GM12878 (cell line): ENCODE measurements at regions not wholly inside any gene's neighbourhood (a gene's known extent, or its start where the extent isn't known, plus 50 kb on each side); places are given as distances from the start of the nearest gene placed in this dataset.
A peak's percentile ranks its signal among the peaks of the same experiment; 100 is the strongest.

Experiments used
- ATAC-seq: fragments of 200-7000 bp; cut with Tn5 transposase; 3 replicates; pipeline ENCODE4 v1.9.1; 2020; ENCODE audit warnings: mild to moderate bottlenecking, moderate library complexity
- BruUV-seq: library from RNA; stranded (reverse); fragments of 400-500 nt; replicated peaks from 2 replicates; lab custom pipeline; 2021; lab: Mats Ljungman, UMichigan
- CTCF ChIA-PET: fragments of 300-600 bp; sonication (Branson Sonifier 250); formaldehyde crosslinking; extraction: SDS; loops from one replicate; lab custom pipeline; 2021; ENCODE audit warnings: inconsistent platforms; lab: Yijun Ruan, JAX
- POLR2A ChIA-PET: fragments of 350-600 bp; formaldehyde crosslinking; extraction: SDS; loops from one replicate; lab custom pipeline; 2021; ENCODE audit warnings: inconsistent platforms; lab: Charles Lee
- RAD21 ChIA-PET: fragments of 300-600 bp; sonication (Branson Sonifier 250); formaldehyde crosslinking; loops from one replicate; lab custom pipeline; 2023; ENCODE audit warnings: antibody characterized with exemption; ENCODE audit not compliant: unreplicated experiment; lab: Charles Lee
- SMC1A ChIA-PET: fragments of 300-600 bp; sonication (Branson Sonifier 250); formaldehyde crosslinking; loops from one replicate; lab custom pipeline; 2023; ENCODE audit not compliant: unreplicated experiment, uncharacterized antibody; lab: Charles Lee
- DNase-seq: peaks from one replicate; pipeline ENCODE4 v3.0.0-alpha.2; 2011; ENCODE audit warnings: low read depth, low spot score
- FAIRE-seq: peaks from 3 replicates; lab custom pipeline; 2011; peaks lifted over from hg19 to GRCh38; lab: Jason Lieb, UNC
- H2AFZ ChIP-seq: 2 replicates; pipeline ENCODE4 v1.6.0; 2011; ENCODE audit warnings: low read depth, low read length, control low read depth; ENCODE audit not compliant: control insufficient read depth
- H3K27ac ChIP-seq: 2 replicates; pipeline ENCODE4 v1.5.1; 2011; ENCODE audit warnings: control low read depth; ENCODE audit not compliant: control insufficient read depth, insufficient read depth
- H3K27me3 ChIP-seq, 2 experiments: replicated peaks in 1 of 2; 2 replicates each; pipeline versions ENCODE4 v1.6.0 to v1.6.1; 2011; ENCODE audit warnings: low read length in 1 of 2; ENCODE audit not compliant: control insufficient read depth in 2 of 2, insufficient read depth in 2 of 2
- H3K36me3 ChIP-seq, 2 experiments: 2 replicates each; pipeline ENCODE4 v1.5.1; 2011; ENCODE audit warnings: low read length in 1 of 2; ENCODE audit not compliant: control insufficient read depth in 2 of 2, insufficient read depth in 2 of 2
- H3K4me1 ChIP-seq: 2 replicates; pipeline ENCODE4 v1.6.1; 2011; ENCODE audit warnings: mild to moderate bottlenecking, low read length, moderate library complexity, mixed read lengths; ENCODE audit not compliant: control insufficient read depth, insufficient read depth
- H3K4me2 ChIP-seq: 2 replicates; pipeline ENCODE4 v1.6.0; 2011; ENCODE audit warnings: control low read depth; ENCODE audit not compliant: control insufficient read depth, insufficient read depth
- H3K4me3 ChIP-seq: fragments of 200-600 bp; sonication (generic); 2 replicates; pipeline ENCODE4 v1.5.1; 2016
- H3K79me2 ChIP-seq: 2 replicates; pipeline ENCODE4 v1.6.0; 2011; ENCODE audit warnings: low read length; ENCODE audit not compliant: control insufficient read depth, insufficient read depth
- H3K9ac ChIP-seq: 2 replicates; pipeline ENCODE4 v1.8.0; 2011; ENCODE audit warnings: low read length, control low read depth, mixed read lengths; ENCODE audit not compliant: control insufficient read depth, insufficient read depth
- H3K9me3 ChIP-seq: replicated peaks from 3 replicates; pipeline ENCODE4 v1.5.1; 2011; ENCODE audit warnings: mild to moderate bottlenecking, low read length; ENCODE audit not compliant: control insufficient read depth, insufficient read depth
- H4K20me1 ChIP-seq: 2 replicates; pipeline ENCODE4 v1.6.0; 2011; ENCODE audit not compliant: control insufficient read depth, insufficient read depth
- CBX5 ChIP-seq: sonication (generic); IDR thresholded peaks from 2 replicates; pipeline ENCODE4 v1.6.1; 2016; ENCODE audit warnings: low read depth, moderate library complexity, mild to moderate bottlenecking, inconsistent platforms
- SPI1 ChIP-seq: IDR thresholded peaks from 2 replicates; pipeline ENCODE4 v1.6.1; 2011; ENCODE audit warnings: low read depth, mild to moderate bottlenecking, low read length, moderate library complexity, borderline replicate concordance; ENCODE audit not compliant: insufficient read depth
- ZNF217 ChIP-seq: fragments of 450-650 bp; IDR thresholded peaks from 2 replicates; pipeline ENCODE4 v1.6.1; 2017; ENCODE audit warnings: antibody characterized with exemption, mild to moderate bottlenecking
- WGBS: methylation state at CpG from one replicate; pipeline ENCODE4 v1.1.6; 2016; ENCODE audit warnings: low lambda C conversion rate; ENCODE audit not compliant: insufficient replicate concordance, insufficient coverage; ENCODE audit errors: missing lambda C conversion rate; 5-methylcytosine and 5-hydroxymethylcytosine counted together
- in situ Hi-C: fragments of 300-500 bp; cut with MboI; formaldehyde crosslinking; loops from 9 replicates; pipeline ENCODE4 v1.14.3; 2018; ENCODE audit warnings: mixed read lengths
- intact Hi-C: fragments of 100-400 bp; cut with micrococcal nuclease; formaldehyde crosslinking; loops from one replicate; pipeline ENCODE4 v1.14.2; 2022; ENCODE audit not compliant: unreplicated experiment
- TF ChIP-seq, protein P1 (sequence below): IDR thresholded peaks from 2 replicates; pipeline ENCODE4 v1.6.1; 2012; ENCODE audit warnings: low read depth, low read length, improper control_type of control experiment

DNA sequence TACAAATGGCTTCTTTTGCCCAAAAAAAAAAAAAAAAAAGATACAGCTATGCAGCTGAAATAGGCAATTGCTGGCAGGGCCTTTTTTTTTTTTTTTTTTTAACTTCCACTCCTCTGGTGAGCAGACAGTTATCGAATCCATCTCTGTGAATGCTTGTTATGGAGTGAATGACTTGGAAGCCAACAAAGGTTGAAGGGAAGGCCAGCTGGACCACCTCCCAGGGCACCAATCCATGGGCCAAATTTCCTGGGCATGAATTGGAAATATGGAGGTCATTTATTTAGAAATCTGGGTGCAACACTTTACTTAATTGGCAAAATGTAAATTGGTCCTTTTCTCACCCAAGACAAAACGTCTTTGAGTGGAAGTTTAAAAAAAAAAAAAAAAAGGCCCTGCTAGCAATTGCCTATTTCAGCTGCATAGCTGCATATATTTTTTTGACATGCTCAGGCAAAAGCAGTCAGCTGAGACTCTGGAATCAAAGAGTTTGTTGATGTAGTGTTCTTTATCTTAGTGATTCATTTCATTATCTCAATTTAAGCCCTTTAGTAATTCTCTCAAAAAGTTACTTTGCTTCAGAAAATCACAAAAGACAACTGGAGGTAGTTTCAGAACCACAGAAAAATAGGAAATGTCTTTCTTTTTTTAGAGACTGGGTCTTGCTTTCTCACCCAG lies 392.2 kb upstream of the KLF4 start:
- TF ChIP-seq ZNF217, result no peak
- TF ChIP-seq CBX5, result 0 out of 2 replicates have a peak, but pooled peaks have one; percentile 37
- RAD21 ChIA-PET, result no interaction called here
- 0% methylated on average over 1 of the region's 2 CpGs for WGBS
- Histone ChIP-seq H3K4me3 (no peak overlapping the region), H4K20me1 (no peaks in the 10 kb centered on the region), H3K4me2 (no peak overlapping the region), H3K9me3 (no peaks in the 10 kb centered on the region; the same call in 2 of the 3 replicates), H3K4me1 (peaks cover 9% of the 10 kb centered on the region), H3K27ac (no peak overlapping the region), H3K27me3 (no peaks in the 10 kb centered on the region), H3K79me2 (no peaks in the 10 kb centered on the region), H3K9ac (no peak overlapping the region), H2AFZ (no peak overlapping the region), H3K36me3 (no peaks in the 10 kb centered on the region)
- SMC1A ChIA-PET, result interaction anchor here (2.9 kb wide), 1 partner anchor 9 kb away, joined by 9 read pairs; no protein-coding TSS in a partner anchor
- intact Hi-C loops, result no loop called here
- ATAC-seq (no peak), DNase-seq (no peak), FAIRE-seq (no peak)
- BruUV-seq, result no TSS peak
- in situ Hi-C loops, result no loop called here
- CTCF ChIA-PET, result no interaction called here
- POLR2A ChIA-PET, result interaction anchor here (0.6 to 0.7 kb wide), 2 partner anchors 220 to 593 kb away, joined by 4 to 6 read pairs; no protein-coding TSS in a partner anchor

DNA sequence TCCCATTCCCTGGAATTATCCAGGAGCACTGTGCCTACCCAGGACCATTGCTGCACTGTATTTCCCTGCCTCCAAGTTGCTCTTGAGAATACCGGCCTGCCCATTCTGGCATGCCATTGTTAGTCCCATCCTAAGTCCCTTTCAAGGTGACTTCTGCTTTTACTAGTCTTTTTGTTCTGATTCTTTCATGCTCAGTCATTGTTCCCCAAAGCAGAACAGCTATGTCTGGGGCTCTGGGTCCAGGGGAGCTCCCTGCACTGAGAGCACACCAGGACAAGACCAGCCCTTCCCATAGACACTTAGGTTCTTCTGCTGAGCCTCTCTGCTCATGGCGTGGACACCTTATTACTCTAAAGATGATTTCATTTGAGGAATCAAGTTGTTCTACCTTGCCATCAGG lies 388.9 kb upstream of the KLF4 start:
- TF ChIP-seq, protein P1, sequence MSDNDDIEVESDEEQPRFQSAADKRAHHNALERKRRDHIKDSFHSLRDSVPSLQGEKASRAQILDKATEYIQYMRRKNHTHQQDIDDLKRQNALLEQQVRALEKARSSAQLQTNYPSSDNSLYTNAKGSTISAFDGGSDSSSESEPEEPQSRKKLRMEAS, result no peak
- TF ChIP-seq SPI1, result 0 out of 2 replicates have a peak, but pooled peaks have one; percentile 17
- TF ChIP-seq, all 136 proteins: peak for 1
- POLR2A ChIA-PET, result no interaction called here
- RAD21 ChIA-PET, result no interaction called here
- no peaks in the 10 kb centered on the region for H4K20me1 ChIP-seq
- in situ Hi-C loops, result no loop called here
- H3K36me3 ChIP-seq, result no peaks in the 10 kb centered on the region
- no peak for FAIRE-seq
- WGBS, result 18% methylated on average over 2 of the region's 2 CpGs
- H3K9ac ChIP-seq, result no peak overlapping the region
- no peak overlapping the region for H3K27ac ChIP-seq
- BruUV-seq, result no TSS peak
- no peak overlapping the region for H3K4me3 ChIP-seq
- no peak for ATAC-seq
- peaks cover 14% of the 10 kb centered on the region for H3K4me1 ChIP-seq
- no peak overlapping the region for H3K4me2 ChIP-seq
- no peaks in the 10 kb centered on the region for H3K27me3 ChIP-seq
- CTCF ChIA-PET, result no interaction called here
- no peaks in the 10 kb centered on the region for H3K79me2 ChIP-seq
- intact Hi-C loops, result no loop called here
- SMC1A ChIA-PET, result no interaction called here
- DNase-seq, result no peak
- H2AFZ ChIP-seq, result no peak overlapping the region
- H3K9me3 ChIP-seq, result no peaks in the 10 kb centered on the region; the same call in 2 of the 3 replicates
